GM18909 (cell line): ENCODE measurements at regions not wholly inside any gene's neighbourhood (a gene's known extent, or its start where the extent isn't known, plus 50 kb on each side); places are given as distances from the start of the nearest gene placed in this dataset.

ENCODE experiments used
- ATAC-seq: cut with Tn5 transposase; IDR thresholded peaks from one replicate; pipeline ENCODE4 v1.9.1; 2021; ENCODE audit warnings: mild to moderate bottlenecking; ENCODE audit not compliant: unreplicated experiment, poor library complexity

DNA sequence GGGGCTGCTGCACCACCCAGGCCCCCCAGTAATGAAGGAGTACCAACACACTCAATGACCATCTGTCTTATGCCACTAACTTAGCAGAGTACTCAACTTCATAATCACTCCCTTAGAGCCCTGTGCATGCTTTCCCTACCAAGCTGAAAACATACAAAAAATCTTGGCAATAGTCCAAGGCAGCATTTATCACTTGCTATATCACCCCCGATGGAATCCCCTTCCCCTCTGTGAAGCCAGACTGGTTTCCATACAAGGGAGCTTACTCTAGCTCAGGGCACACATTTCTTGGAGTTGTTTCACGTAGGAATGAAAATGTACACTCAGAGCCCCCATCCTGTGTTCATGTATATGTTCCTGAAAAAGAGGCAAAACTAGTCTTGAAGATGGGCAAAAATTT lies 301.3 kb upstream of the TENM4 start:
- no peak for ATAC-seq

DNA sequence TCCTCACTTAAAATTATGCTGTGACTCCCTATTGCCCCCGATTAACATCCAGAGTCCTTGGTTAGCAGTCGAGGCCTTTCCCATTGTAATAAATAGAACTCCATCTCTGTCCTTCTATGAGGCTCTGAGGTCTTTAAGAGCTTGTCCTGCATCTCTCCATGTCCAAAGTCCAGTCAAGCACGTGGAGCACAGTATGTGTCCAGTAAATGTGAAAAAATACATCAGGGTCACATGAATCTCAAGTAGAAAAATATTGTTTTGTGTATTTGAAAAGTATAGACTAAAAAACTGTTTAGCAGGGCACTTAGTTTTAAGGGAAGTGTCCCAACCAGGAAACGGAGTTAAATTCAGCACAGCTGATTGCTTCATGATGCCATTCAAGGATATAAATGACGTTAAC lies 298.8 kb upstream of the TENM4 start:
- ATAC-seq = no peak

DNA sequence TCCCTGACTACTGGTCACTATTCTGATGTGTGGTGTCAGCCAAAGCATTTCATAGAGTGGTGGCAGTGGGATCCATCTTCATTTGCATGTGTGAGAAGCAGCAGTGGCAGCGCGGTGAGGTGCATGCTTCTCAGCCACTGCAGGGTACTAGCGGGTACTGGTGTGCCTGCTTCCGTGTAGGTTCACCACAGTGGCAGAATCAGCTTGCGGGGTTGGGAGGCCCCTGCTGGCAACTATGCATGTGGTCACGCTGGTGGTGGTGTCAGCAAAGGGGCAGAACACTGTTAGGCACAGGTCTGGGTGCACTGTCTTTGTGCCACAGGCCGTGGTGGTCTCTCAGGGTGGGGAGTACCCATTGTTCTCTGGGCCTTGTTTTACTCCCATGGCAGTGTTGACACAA lies 286.4 kb upstream of the TENM4 start:
- no peak for ATAC-seq

DNA sequence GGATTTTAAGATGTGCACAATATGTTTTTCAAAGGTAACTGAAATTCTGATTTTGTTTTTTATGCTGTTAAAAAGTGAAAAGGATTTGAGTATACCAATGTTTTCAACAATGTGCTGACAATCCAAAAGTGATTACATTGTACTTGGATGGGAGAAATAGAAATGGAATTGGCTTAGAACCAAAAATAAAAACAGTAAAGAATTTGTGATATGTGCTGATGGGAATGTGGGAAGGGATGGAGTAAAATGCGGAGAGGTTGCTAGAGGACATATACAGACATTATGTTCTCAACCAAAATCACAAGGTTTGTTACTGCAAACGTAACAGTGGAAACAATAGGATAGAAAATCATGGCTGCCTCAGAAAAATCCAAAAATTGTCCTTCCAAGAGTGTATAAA lies 279.3 kb upstream of the TENM4 start:
- no peak for ATAC-seq

DNA sequence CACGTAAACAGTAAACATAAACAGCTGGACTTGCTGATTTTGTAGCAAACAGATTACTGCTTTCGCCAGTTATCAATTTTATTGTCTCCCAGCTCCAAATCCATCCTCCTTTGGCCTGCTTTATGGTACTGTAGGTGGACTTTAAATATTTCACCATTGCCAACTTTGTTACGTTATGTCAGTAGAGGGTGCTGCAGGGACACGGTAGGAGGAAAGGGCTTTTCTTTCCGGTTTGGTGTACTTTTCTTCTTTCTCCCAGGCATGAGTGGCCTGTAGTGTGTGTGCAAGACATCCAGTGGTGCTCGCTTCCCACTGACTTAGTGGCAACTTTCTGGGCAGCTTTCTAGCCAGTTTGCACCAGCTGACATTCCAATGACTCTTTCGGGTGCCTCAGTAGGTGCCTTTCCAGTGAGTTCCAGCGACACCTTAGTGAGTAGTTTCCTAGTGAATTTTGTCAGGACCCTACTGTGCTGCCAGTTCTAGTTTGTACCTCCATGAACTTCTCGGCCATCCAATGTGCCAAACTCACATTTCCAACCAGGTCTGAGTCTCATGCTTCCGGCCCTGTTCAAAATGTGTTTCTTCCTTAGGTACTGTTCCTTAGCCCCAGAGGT lies 267.6 kb upstream of the TENM4 start:
- ATAC-seq = peak; percentile 62

DNA sequence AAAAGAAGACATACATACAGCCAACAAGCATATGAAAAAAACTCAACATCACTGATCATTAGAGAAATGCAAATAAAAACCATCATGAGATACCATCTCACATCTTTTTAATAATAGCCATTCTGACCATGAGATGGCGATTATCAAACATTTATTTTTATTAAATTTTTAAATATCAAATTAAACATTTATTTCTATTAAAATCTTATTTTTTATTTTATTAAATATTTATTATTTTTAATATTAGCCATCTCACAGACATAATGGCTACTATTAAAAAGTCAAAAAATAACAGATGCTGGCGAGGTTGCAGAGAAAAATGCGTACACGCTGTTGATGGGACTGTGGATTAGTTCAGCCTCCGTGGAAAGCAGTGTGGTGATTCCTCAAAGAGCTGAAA lies 264.8 kb upstream of the TENM4 start:
- no peak for ATAC-seq

DNA sequence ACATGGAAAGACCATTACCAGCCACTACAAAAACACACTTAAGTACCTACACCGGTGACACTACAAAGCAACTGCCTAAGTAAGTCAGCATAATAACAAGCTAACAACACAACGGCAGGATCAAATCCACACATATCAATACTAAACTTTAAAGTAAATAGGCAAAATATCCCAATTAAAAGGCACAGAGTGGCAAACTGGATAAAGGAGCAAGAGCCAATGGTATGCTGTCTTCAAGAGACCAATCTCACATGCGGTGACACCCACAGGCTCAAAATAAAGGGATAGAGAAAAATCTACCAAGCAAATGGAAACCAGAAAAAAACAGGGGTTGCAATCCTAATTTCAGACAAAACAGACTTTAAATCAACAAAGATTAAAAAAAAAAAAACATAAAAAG lies 261.5 kb upstream of the TENM4 start:
- ATAC-seq = no peak

DNA sequence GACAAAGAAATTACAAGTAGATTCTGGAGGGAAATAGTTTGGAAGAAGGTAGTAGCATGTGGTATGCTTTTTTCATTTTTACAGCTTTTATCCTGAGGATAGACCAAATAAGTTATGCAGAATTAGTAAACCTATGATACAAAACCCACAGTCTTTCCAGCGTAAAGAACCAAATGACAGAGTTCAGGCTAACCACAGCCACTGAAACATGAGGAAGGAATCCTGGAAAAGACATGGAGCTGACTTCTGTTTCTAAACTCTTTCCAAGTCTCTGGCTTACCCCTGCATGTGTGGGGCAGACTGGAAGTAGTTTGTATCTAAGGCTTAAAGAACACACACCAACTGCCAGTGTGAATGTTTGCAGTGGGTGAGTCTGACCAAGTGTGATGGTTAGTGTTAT lies 258.4 kb upstream of the TENM4 start:
- no peak for ATAC-seq

DNA sequence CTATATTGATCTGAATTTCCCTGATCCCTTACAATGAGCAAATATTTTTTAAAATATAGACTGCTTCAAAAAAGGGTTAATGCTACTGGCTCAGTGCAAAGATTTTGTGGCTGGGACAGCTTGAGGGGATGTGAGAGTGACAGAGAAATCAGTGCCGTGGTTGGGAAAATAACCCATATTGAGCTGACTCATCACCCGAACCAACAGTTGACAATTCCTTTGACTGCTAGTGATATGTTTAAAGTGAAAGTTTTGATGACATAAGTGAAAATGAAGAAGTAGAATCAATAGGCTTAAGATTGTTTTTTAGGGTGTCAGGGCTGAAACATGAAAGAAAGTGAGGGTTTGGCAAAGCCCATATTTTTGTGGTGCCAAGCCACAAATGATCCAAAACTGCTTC lies 257.1 kb upstream of the TENM4 start:
- ATAC-seq = peak; percentile 51

DNA sequence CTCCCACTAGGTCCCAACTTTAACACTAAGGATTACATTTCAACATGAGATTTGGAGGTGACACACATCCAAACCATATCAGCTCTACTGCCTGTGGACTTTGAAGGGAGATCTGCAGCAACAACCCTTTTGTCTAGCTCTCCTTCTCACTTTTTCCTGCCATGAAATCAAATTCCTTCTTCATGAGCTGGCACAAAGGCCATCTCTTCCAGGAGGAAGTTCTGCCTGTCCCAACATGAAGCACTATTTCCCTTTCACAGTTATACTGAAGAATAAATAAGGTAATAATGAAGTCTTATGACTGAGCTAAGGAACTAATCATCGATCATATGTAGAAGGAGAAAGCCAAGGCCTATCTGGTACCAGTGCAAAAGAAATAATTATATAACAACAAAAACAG lies 253.5 kb upstream of the TENM4 start:
- no peak for ATAC-seq

DNA sequence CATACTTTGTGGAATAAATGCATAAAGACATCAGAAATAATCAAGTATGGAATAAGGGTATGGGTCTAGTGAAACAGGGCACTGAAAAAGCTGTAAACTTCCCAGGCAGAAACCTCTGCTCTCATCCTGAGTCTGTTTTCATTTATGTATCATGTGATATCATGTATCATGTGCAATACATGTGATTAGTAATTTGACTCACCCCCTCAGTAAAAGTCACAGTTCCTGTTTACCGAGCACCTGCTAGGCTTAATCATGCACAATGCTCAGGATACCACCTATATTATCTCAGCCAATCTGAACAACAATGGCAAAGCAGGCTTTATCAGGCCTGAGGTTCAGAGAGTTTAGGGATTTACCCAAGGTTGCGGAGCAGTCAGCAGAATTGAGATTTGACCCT lies 250.6 kb upstream of the TENM4 start:
- no peak for ATAC-seq

DNA sequence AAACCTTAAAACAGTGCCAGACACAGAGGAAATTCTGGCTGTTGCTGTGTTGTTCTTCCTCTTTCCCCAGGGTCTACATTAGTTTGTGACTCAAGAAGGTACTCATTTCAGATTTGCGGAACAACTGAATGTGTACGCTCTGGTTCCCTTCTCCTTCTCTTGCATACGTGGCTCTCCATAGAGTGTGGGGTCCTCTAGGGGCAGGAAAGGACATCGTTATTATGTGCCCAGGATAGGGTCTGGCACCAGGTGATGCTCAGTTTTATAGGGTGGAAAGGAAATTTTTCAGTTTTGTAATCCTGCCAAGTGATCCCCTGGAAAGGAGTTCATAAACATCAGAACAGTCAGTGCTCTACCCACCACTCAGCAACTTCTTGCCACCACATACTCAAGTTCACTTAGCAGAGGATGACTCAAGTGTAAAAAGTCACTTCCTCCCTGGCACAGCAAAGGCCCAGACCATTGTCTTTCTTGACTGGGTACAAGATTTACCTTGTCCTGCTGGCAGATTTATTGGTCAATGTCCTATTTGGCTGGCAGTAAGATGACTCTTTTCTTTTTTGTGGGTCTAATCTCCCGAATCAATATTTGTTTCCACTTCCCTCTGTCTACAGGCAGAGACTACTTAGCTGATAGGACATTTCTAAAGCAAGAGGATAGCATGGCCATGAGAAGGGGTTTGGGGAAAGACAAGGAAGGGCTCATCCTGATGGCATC lies 246.0 kb upstream of the TENM4 start:
- no peak for ATAC-seq

DNA sequence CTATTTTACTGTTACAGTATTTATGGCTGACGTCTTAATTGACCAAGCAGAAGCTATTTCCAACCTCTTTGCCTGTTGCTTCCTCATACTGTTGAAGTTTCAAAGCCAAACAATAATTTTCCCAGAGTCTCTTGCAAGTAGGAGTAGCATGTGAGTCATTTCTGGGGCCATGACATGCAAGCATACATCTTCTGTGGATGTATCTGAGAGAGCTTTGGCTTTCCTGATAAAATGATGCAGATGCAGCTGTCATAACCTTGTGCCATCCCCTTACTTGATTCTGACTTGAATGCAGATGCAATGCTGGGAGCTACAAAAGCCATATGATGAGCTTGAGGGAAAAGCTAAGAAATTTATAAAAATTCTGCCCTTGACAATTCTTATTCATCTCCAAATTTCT lies 243.1 kb upstream of the TENM4 start:
- ATAC-seq = no peak

DNA sequence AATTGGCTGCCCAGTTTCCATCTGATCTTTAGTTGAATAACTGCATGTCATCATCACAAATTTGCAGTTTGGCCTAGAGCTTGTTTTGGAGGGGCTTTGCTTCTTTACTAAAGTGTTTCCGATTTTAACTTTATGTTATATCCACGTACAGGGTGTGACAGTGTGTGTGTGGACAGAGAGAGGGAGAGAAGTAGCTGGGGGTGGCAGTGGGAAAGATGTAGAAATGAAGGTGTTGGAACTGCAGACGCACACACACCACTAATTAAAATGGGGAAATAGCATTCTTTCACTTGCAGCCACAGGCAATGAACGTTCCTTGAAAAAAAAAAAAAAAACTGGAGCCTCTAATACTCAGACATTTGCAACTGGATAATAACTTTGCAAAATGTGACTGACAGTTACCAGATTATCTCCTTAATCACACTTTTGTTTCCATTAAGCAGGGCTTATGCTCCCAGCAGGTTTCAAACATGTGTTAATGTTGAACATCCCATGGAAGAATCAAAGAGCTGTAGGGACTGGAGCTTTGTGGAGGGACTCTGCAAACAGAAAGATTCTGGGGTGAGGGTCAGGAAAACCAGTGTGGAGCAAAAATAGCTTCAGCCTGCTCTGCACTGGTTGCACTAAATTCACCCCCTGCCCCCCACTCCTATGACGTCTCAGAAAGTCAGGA lies 238.1 kb upstream of the TENM4 start:
- no peak for ATAC-seq

DNA sequence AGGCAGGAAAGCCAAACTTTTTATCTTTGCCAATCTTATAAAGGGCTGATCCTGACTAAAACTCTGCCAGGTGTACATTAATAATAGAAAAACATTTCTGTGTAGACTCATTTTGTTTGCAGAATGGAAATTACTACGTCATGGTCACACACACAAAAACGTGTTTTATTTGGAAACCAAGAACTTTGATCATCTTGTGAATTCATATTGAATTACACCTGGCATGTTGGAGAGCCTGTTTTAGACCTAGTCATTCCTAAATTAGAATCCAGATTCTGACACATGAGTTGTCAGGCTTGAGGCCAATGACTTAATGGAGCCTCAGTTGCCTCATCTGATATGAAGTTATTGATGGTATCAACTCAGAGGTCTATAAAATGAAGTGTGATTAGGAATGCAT lies 235.6 kb upstream of the TENM4 start:
- ATAC-seq = no peak

DNA sequence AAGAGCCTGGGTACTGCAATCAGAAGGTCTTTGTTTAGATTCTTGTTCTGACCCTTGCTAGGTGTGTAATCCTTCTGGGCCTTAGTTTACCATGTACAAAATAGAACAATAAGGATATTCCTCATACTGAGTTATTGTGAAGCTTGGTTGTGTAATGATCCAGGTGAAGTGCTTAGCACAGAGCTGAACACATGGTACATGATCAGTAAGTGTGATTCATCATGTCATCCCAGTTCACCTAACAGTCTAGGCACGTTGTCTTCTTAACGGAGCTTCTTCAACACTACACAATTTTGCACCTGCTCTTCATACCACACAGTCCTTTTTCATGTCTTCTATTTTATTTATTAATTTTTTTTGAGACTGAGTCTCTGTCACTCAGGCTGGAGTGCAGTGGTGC lies 234.3 kb upstream of the TENM4 start:
- ATAC-seq = no peak

DNA sequence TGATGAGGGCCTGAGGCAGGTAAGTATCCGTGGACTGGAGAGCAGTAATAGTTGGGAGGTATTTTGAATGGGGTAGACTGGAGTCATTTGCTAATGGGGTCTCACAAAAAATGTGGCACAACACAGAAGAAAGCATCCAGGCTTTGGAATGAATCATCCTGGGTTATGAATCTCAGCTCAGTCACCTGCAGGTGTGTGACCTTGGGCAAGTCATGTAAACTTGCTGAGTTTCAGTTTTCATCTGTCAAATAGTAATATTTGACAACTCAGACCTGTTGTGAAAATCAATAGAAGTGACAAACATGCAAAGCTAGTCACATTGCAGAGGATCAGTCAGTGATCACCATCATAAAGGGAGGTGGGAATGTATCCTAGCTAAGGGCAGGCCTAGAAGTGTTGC lies 232.0 kb upstream of the TENM4 start:
- no peak for ATAC-seq

DNA sequence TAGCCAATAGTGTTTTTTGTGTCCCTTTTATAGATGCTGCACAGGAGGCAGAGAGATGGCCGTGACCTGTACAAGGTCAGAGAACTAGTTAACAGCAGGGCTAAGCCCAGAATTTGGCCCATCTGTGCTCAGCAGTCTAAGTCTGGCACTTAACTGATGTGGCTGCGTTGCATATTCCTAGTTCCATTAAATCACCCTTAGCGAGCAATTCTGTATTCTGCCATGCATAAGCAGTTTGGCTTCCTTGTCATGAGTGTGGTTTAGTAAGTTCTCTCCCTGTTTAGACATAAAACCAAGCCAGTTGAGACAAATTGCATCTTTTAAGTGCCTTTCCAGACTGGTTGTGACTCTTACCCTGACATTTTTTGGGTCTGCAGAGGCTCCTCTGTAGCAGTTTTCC lies 230.6 kb upstream of the TENM4 start:
- no peak for ATAC-seq

DNA sequence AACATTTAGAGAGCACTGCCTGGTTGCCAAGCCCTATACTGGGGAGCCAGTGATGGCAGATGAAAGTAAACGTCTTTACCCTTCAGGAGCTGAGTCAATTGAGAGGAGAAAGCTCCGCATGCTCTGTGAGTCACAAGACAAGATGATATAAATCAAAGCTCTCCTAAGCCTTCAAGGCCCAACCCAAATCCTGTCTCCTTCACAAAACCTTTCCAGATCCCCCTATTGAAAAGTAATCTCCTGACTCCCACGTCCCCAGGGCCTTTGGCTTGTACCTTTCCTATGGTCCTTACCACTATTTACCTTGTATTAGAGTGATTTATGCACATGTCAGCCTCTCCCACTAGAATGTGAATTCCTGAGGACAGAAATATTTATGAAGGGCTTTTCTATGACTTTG lies 230.1 kb upstream of the TENM4 start:
- ATAC-seq = no peak

DNA sequence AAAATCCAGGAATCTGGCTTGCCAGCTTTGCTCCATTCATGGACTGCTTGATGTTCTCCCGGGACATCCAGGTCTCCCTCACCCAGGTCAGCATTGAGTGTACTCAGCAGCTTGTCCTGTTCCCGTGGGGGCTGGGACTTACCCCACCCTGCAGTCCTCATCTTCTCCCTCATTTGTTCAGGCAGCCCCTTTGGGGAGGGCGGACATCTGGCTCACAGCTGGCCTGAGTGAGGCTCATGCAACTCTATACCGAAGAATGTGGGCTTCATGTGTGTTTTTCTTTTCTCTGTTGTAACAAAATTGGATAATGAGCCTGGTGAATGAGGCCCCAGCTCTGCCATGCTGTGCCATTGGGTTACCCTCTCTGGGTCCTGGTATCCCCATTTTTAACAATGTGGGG lies 227.7 kb upstream of the TENM4 start:
- ATAC-seq = no peak

DNA sequence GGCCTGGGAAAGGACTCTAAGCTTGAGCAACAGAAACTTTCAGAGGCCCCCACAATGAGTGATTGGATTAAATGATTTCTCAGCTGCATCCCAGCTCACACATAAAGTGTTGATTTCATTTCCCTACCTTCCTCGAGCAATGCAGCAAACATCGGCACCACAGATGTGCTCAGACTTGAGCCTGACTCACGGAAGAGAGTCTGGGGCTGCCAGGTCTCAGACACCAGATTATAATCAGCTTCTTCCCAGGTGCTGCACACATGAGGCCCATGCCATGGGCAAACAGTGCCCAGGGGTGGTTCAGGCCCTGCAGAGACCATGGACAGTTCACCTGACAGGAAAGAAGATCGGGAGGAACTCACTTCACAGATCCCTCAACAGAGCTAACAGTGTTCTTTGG lies 226.6 kb upstream of the TENM4 start:
- ATAC-seq = no peak

DNA sequence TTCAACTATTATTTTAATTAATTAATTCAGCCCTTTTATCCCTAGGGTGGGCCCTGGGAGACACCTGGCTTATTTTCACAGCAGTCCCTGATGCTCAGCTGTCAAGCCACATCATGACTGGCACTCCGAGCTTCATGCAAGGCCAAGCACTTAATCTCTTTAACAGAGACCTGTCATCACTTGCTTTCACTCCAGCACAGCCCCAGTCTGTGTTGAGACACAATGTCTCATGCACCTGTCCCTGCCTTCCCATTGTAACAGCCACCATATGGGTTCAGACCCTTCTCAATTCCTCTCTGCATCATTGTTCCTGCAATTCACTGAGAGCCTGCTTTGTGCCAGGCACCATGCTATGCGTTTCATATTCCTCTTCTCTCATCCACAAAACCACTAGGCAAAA lies 222.2 kb upstream of the TENM4 start:
- ATAC-seq = no peak
